Fibroblast of lung (primary cell): ENCODE measurements at regions not wholly inside any gene's neighbourhood (a gene's known extent, or its start where the extent isn't known, plus 50 kb on each side); places are given as distances from the start of the nearest gene placed in this dataset.
A peak's percentile ranks its signal among the peaks of the same experiment; 100 is the strongest.

Experiments used
- DNase-seq, 2 donors: peaks; one replicate each; pipeline versions ENCODE4 v3.0.0 to v3.0.0-alpha.2; 2010; ENCODE audit warnings: low read depth in 2 of 2
- H2AFZ ChIP-seq: 2 replicates; pipeline ENCODE4 v1.5.1; 2012; ENCODE audit warnings: low read length, control low read depth, inconsistent platforms
- H3K27ac ChIP-seq: 2 replicates; pipeline ENCODE4 v1.5.1; 2011; ENCODE audit warnings: low read length, control low read depth; ENCODE audit not compliant: insufficient read depth
- H3K27me3 ChIP-seq: 2 replicates; pipeline ENCODE4 v1.5.1; 2011; ENCODE audit warnings: mild to moderate bottlenecking, low read length; ENCODE audit not compliant: control insufficient read depth, insufficient read depth
- H3K36me3 ChIP-seq: 2 replicates; pipeline ENCODE4 v1.5.1; 2011; ENCODE audit warnings: low read length; ENCODE audit not compliant: control insufficient read depth, insufficient read depth
- H3K4me1 ChIP-seq: 2 replicates; pipeline ENCODE4 v1.5.1; 2011; ENCODE audit warnings: low read length; ENCODE audit not compliant: control insufficient read depth, insufficient read depth; ENCODE audit errors: extremely low read depth
- H3K4me2 ChIP-seq: 2 replicates; pipeline ENCODE4 v1.5.1; 2011; ENCODE audit warnings: low read length, control low read depth; ENCODE audit not compliant: insufficient read depth; ENCODE audit errors: extremely low read depth
- H3K4me3 ChIP-seq, 4 experiments: fragments of 200-600 bp in 1 of 4; sonication (generic) in 1 of 4; replicated peaks in 1 of 4; 2 replicates each; pipeline ENCODE4 v1.5.1; 2011 to 2016; ENCODE audit warnings: low read length in 4 of 4, low read depth in 3 of 4, mild to moderate bottlenecking in 3 of 4, control low read depth in 2 of 4, inconsistent platforms in 1 of 4, mixed read lengths in 1 of 4; ENCODE audit not compliant: insufficient read depth in 1 of 4; ENCODE audit errors: control extremely low read depth in 1 of 4
- H3K79me2 ChIP-seq: 2 replicates; pipeline ENCODE4 v1.5.1; 2012; ENCODE audit warnings: mild to moderate bottlenecking, low read length, inconsistent platforms; ENCODE audit not compliant: control insufficient read depth, insufficient read depth
- H3K9ac ChIP-seq: 2 replicates; pipeline ENCODE4 v1.5.1; 2011; ENCODE audit warnings: mild to moderate bottlenecking, low read length, control low read depth; ENCODE audit not compliant: insufficient read depth
- H3K9me3 ChIP-seq: 2 replicates; pipeline ENCODE4 v1.5.1; 2012; ENCODE audit warnings: low read depth, low read length; ENCODE audit not compliant: control insufficient read depth, insufficient read depth
- H4K20me1 ChIP-seq: 2 replicates; pipeline ENCODE4 v1.5.1; 2011; ENCODE audit warnings: low read length; ENCODE audit not compliant: control insufficient read depth, insufficient read depth; ENCODE audit errors: extremely low read depth
- EZH2 ChIP-seq: IDR thresholded peaks from 2 replicates; pipeline ENCODE4 v1.5.1; 2012; ENCODE audit warnings: low read length, control low read depth, mild to moderate bottlenecking; ENCODE audit errors: missing control alignments
- TF ChIP-seq, protein P1 (sequence below), 2 donors: IDR thresholded peaks in 1 of 2; conservative IDR thresholded peaks in 1 of 2; 1 replicate in 1 of 2; 2 replicates in 1 of 2; pipeline ENCODE4 v1.5.1; 2011 to 2012; ENCODE audit warnings: low read length in 2 of 2, control low read depth in 1 of 2, inconsistent platforms in 1 of 2, low read depth in 1 of 2, mild to moderate bottlenecking in 1 of 2

DNA sequence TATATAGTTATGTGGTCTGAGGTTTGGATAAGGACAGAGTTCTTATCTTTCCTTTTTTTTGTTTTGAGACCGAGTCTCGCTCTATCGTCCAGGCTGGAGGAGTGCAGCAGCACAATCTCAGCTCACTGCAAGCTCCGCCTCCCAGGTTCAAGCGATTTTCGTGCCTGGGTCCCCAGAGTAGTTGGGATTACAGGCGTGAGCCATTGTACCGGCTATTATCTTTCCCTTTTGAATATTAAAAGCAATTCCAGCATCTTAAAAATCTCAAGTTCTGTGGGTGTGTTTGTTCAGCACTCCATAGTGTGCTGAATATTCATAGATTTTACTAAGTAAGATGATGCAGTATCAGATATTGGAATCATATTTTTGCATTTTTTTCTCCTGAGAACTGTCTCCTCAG is 404.4 kb upstream of the RGS6 start:
- H3K36me3 ChIP-seq: no peaks in the 10 kb centered on the region
- H3K4me1 ChIP-seq: peaks cover 3% of the 10 kb centered on the region
- no peaks in the 10 kb centered on the region for H3K79me2 ChIP-seq
- H3K27ac ChIP-seq: no peak overlapping the region
- no peaks in the 10 kb centered on the region for H4K20me1 ChIP-seq
- H3K27me3 ChIP-seq: no peaks in the 10 kb centered on the region
- H3K9me3 ChIP-seq: no peaks in the 10 kb centered on the region
- no peak overlapping the region for H3K4me3 ChIP-seq
- H3K9ac ChIP-seq: no peak overlapping the region
- no peak overlapping the region for H3K4me2 ChIP-seq
- no peak for TF ChIP-seq EZH2
- TF ChIP-seq, protein P1, sequence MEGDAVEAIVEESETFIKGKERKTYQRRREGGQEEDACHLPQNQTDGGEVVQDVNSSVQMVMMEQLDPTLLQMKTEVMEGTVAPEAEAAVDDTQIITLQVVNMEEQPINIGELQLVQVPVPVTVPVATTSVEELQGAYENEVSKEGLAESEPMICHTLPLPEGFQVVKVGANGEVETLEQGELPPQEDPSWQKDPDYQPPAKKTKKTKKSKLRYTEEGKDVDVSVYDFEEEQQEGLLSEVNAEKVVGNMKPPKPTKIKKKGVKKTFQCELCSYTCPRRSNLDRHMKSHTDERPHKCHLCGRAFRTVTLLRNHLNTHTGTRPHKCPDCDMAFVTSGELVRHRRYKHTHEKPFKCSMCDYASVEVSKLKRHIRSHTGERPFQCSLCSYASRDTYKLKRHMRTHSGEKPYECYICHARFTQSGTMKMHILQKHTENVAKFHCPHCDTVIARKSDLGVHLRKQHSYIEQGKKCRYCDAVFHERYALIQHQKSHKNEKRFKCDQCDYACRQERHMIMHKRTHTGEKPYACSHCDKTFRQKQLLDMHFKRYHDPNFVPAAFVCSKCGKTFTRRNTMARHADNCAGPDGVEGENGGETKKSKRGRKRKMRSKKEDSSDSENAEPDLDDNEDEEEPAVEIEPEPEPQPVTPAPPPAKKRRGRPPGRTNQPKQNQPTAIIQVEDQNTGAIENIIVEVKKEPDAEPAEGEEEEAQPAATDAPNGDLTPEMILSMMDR (conservative IDR thresholded peaks at IDR 0.05 in 1 of 2, IDR thresholded peaks at IDR 0.05 in 1 of 2; ENCODE audit: low read depth in 1 of 2, low read length in 2 of 2): no peak
- no peak overlapping the region for H2AFZ ChIP-seq
- peak in 1 of 2 donors; percentile 45 for DNase-seq

DNA sequence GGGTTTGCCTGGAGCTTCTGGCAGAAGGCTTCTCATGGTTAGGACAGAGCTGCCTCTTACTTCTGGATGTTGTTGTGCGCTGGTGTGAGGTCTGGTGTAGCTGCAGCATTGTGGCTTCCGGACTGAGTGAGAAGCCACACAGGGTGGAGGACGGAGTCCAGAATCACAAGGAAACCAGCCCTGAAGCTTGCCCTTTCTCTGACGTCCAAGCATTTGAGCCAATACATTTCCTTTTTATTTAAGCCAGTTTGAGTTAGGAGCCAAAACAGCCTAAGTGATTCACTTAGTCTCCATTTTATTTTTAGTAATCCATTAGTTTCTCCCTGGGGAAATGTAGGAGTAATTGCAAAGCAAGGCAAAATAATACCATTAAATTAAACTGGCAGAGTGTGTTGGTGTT is 402.4 kb upstream of the RGS6 start:
- Histone ChIP-seq H2AFZ (peak overlapping the region; percentile 54), H3K4me3 (no peak overlapping the region), H3K27me3 (no peaks in the 10 kb centered on the region), H3K4me2 (peak overlapping the region; percentile 26), H4K20me1 (no peaks in the 10 kb centered on the region), H3K27ac (peak overlapping the region; percentile 18), H3K36me3 (no peaks in the 10 kb centered on the region), H3K9me3 (no peaks in the 10 kb centered on the region), H3K79me2 (no peaks in the 10 kb centered on the region), H3K9ac (no peak overlapping the region), H3K4me1 (peaks cover 3% of the 10 kb centered on the region)
- no peak for TF ChIP-seq EZH2
- TF ChIP-seq, protein P1 (conservative IDR thresholded peaks at IDR 0.05 in 1 of 2, IDR thresholded peaks at IDR 0.05 in 1 of 2; ENCODE audit: low read depth in 1 of 2, low read length in 2 of 2): no peak
- DNase-seq: peak; percentile 56 to 82

DNA sequence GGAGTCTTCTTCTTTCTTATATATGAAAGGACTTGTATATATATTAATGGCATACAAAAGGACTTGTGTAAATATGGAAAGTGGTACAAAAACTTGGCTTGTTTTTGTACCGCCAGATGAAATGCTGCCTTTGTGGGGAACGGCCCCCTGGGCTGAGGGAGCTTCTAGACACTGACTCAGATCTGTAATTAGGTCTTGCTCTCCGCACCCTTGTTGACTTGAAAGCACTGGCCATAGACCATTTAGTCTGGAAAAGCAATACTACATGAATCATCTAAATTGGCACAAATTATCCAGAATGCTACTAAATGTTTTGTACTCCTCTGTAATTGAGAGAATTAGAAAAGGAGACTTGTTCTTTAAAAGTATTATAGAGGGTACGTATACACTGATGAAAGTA is 399.9 kb upstream of the RGS6 start:
- no peaks in the 10 kb centered on the region for H3K9me3 ChIP-seq
- H3K9ac ChIP-seq: no peak overlapping the region
- no peak for TF ChIP-seq EZH2
- TF ChIP-seq, protein P1 (conservative IDR thresholded peaks at IDR 0.05 in 1 of 2, IDR thresholded peaks at IDR 0.05 in 1 of 2; ENCODE audit: low read depth in 1 of 2, low read length in 2 of 2): no peak
- peaks cover 5% of the 10 kb centered on the region for H3K4me1 ChIP-seq
- H2AFZ ChIP-seq: no peak overlapping the region
- no peak overlapping the region for H3K27ac ChIP-seq
- no peaks in the 10 kb centered on the region for H3K36me3 ChIP-seq
- H4K20me1 ChIP-seq: no peaks in the 10 kb centered on the region
- H3K27me3 ChIP-seq: no peaks in the 10 kb centered on the region
- no peak overlapping the region for H3K4me2 ChIP-seq
- H3K79me2 ChIP-seq: no peaks in the 10 kb centered on the region
- H3K4me3 ChIP-seq: no peak overlapping the region
- DNase-seq: peak; percentile 52 to 93
